ENCODE measurements at regions not wholly inside any gene's neighbourhood (a gene's known extent, or its start where the extent isn't known, plus 50 kb on each side); places are given as distances from the start of the nearest gene placed in this dataset.

DNA sequence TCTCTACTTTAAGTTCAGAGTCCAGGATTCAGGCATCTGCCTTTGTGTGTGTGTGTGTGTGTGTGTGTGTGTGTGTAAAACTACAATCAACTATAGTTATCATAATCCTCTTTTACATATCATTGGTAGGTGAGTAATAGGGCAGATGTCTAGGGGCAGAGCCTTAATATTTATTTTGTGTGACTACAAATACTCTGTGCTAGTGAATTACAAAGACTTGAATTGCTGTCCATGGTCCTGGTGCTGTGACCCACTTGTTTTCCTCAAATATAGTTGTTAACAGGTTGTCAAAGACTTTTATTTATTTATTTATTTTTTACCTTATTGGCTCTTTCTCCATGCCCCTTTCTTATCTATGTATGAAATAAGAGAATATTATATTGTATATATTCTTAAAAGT lies 196.8 kb downstream of the ANXA1 start:
- TF ChIP-seq, protein P1, sequence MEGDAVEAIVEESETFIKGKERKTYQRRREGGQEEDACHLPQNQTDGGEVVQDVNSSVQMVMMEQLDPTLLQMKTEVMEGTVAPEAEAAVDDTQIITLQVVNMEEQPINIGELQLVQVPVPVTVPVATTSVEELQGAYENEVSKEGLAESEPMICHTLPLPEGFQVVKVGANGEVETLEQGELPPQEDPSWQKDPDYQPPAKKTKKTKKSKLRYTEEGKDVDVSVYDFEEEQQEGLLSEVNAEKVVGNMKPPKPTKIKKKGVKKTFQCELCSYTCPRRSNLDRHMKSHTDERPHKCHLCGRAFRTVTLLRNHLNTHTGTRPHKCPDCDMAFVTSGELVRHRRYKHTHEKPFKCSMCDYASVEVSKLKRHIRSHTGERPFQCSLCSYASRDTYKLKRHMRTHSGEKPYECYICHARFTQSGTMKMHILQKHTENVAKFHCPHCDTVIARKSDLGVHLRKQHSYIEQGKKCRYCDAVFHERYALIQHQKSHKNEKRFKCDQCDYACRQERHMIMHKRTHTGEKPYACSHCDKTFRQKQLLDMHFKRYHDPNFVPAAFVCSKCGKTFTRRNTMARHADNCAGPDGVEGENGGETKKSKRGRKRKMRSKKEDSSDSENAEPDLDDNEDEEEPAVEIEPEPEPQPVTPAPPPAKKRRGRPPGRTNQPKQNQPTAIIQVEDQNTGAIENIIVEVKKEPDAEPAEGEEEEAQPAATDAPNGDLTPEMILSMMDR (IDR thresholded peaks at IDR 0.05): no peak
- no peak for TF ChIP-seq POLR2A (IDR thresholded peaks at IDR 0.05)
